HepG2 (cell line): ENCODE measurements at regions not wholly inside any gene's neighbourhood (a gene's known extent, or its start where the extent isn't known, plus 50 kb on each side); places are given as distances from the start of the nearest gene placed in this dataset.

Experiments used
- ATAC-seq: fragments of 200-7000 bp; cut with Tn5 transposase; 3 replicates; pipeline ENCODE4 v1.9.1; 2020; ENCODE audit warnings: mild to moderate bottlenecking, moderate library complexity
- BruUV-seq: library from RNA; stranded (reverse); fragments of 400-500 nt; replicated peaks from 2 replicates; lab custom pipeline; 2021; lab: Mats Ljungman, UMichigan
- CTCF ChIA-PET: fragments of 300-600 bp; formaldehyde crosslinking; extraction: SDS; loops from one replicate; lab custom pipeline; 2021; ENCODE audit warnings: low total read pairs, inconsistent platforms, low intra/inter-chr PET ratio; lab: Yijun Ruan, JAX
- POLR2A ChIA-PET: fragments of 350-600 bp; sonication (Branson Sonifier 250); formaldehyde crosslinking; loops from one replicate; lab custom pipeline; 2020; ENCODE audit warnings: antibody characterized with exemption, inconsistent platforms; lab: Yijun Ruan, JAX
- DNase-seq: peaks from one replicate; pipeline ENCODE4 v3.0.0-alpha.2; 2015; ENCODE audit warnings: low spot score
- FAIRE-seq: peaks from 3 replicates; lab custom pipeline; 2011; peaks lifted over from hg19 to GRCh38; lab: Jason Lieb, UNC
- H2AFZ ChIP-seq: one replicate; pipeline ENCODE4 v1.6.1; 2011; ENCODE audit warnings: low read length, inconsistent platforms
- H3K27ac ChIP-seq: fragments of 300-600 bp; 3 replicates; pipeline ENCODE4 v1.8.0; 2011; ENCODE audit warnings: mixed run types, mild to moderate bottlenecking, mixed read lengths, low read length, inconsistent platforms; ENCODE audit not compliant: insufficient read depth; ENCODE audit errors: extremely low read length
- H3K27me3 ChIP-seq, 2 experiments: fragments of 200-600 bp in 1 of 2; 2 replicates in 1 of 2; 3 replicates in 1 of 2; pipeline versions ENCODE4 v1.6.0 to v1.8.0; 2011; ENCODE audit warnings: low read length in 2 of 2, mild to moderate bottlenecking in 2 of 2, moderate library complexity in 2 of 2, inconsistent platforms in 1 of 2; ENCODE audit not compliant: insufficient read depth in 2 of 2, control insufficient read depth in 1 of 2
- H3K36me3 ChIP-seq, 2 experiments: fragments of 200-600 bp in 1 of 2; replicated peaks in 1 of 2; 2 replicates in 1 of 2; 3 replicates in 1 of 2; pipeline versions ENCODE4 v1.5.1 to v1.8.0; 2011; ENCODE audit warnings: low read length in 2 of 2, inconsistent platforms in 1 of 2; ENCODE audit not compliant: insufficient read depth in 2 of 2, control insufficient read depth in 1 of 2
- H3K4me1 ChIP-seq: 2 replicates; pipeline ENCODE4 v1.5.1; 2012; ENCODE audit warnings: low read length, inconsistent platforms; ENCODE audit not compliant: insufficient read depth
- H3K4me2 ChIP-seq: 2 replicates; pipeline ENCODE4 v1.6.0; 2011; ENCODE audit warnings: low read depth, low read length, inconsistent platforms
- H3K4me3 ChIP-seq, 3 experiments: fragments of 200-600 bp in 1 of 3; sonication (generic), shearing (Covaris generic) in 1 of 3; replicated peaks in 1 of 3; 2 replicates each; pipeline ENCODE4 v1.5.1; 2011 to 2016; ENCODE audit warnings: low read length in 3 of 3, inconsistent platforms in 2 of 3, low read depth in 2 of 3, mild to moderate bottlenecking in 2 of 3, control low read depth in 1 of 3, mixed read lengths in 1 of 3; ENCODE audit not compliant: insufficient read depth in 1 of 3
- H3K79me2 ChIP-seq: one replicate; pipeline ENCODE4 v1.6.1; 2011; ENCODE audit warnings: low read length, inconsistent platforms; ENCODE audit not compliant: insufficient read depth
- H3K9ac ChIP-seq: 2 replicates; pipeline ENCODE4 v1.6.0; 2011; ENCODE audit warnings: mild to moderate bottlenecking, low read depth, low read length, inconsistent platforms; ENCODE audit not compliant: insufficient read depth
- H3K9me3 ChIP-seq: 2 replicates; pipeline ENCODE4 v1.5.1; 2012; ENCODE audit warnings: mild to moderate bottlenecking, low read length
- H4K20me1 ChIP-seq: 2 replicates; pipeline ENCODE4 v1.6.0; 2011; ENCODE audit warnings: inconsistent platforms, mild to moderate bottlenecking, low read length, moderate library complexity; ENCODE audit not compliant: insufficient read depth
- HNF4A ChIP-seq: sonication (generic); formaldehyde crosslinking; IDR thresholded peaks from 2 replicates; pipeline ENCODE4 v1.4.0; 2020; ENCODE audit warnings: missing genetic modification reagents
- IKZF1 ChIP-seq: fragments of 450-650 bp; IDR thresholded peaks from 2 replicates; pipeline ENCODE4 v1.7.1; 2016
- RORA ChIP-seq: sonication (generic); formaldehyde crosslinking; IDR thresholded peaks from 2 replicates; pipeline ENCODE4 v1.5.0; 2020; ENCODE audit warnings: mild to moderate bottlenecking, missing genetic modification reagents, moderate library complexity
- SAFB2 ChIP-seq: sonication (generic); formaldehyde crosslinking; IDR thresholded peaks from 2 replicates; pipeline ENCODE4 v1.5.1; 2020; ENCODE audit warnings: missing genetic modification reagents, low read depth, mild to moderate bottlenecking, borderline replicate concordance
- SKI ChIP-seq: fragments of 450-650 bp; IDR thresholded peaks from one replicate; pipeline ENCODE4 v1.6.1; 2018; ENCODE audit warnings: mild to moderate bottlenecking; ENCODE audit not compliant: partially characterized antibody
- SMAD3 ChIP-seq: sonication (generic); formaldehyde crosslinking; IDR thresholded peaks from 2 replicates; pipeline ENCODE4 v1.4.0; 2020; ENCODE audit warnings: missing genetic modification reagents
- SRSF4 ChIP-seq: fragments of 200-400 bp; formaldehyde crosslinking; IDR thresholded peaks from one replicate; pipeline ENCODE4 v1.6.1; 2018; ENCODE audit warnings: mild to moderate bottlenecking, low read depth, low read length, moderate library complexity; ENCODE audit not compliant: poor library complexity, severe bottlenecking
- SSRP1 ChIP-seq: IDR thresholded peaks from 2 replicates; pipeline ENCODE4 v1.6.1; 2016; ENCODE audit warnings: control low read depth
- TEAD2 ChIP-seq: sonication (generic); formaldehyde crosslinking; IDR thresholded peaks from 2 replicates; pipeline ENCODE4 v1.9.0; 2021; ENCODE audit warnings: missing genetic modification reagents
- THYN1 ChIP-seq: sonication (generic); formaldehyde crosslinking; IDR thresholded peaks from 2 replicates; pipeline ENCODE4 v1.8.1; 2023; ENCODE audit warnings: low read depth, mild to moderate bottlenecking, moderate library complexity, missing genetic modification reagents, borderline replicate concordance
- ZNF317 ChIP-seq: sonication (generic); formaldehyde crosslinking; IDR thresholded peaks from 2 replicates; pipeline ENCODE4 v1.5.0; 2020; ENCODE audit warnings: mild to moderate bottlenecking, missing genetic modification reagents
- ZNF605 ChIP-seq: sonication (generic); formaldehyde crosslinking; IDR thresholded peaks from 2 replicates; pipeline ENCODE4 v1.8.0; 2022; ENCODE audit warnings: mild to moderate bottlenecking, missing genetic modification reagents
- WGBS: methylation state at CpG from one replicate; pipeline ENCODE4 v1.1.6; 2017; ENCODE audit warnings: low lambda C conversion rate; 5-methylcytosine and 5-hydroxymethylcytosine counted together
- in situ Hi-C: cut with HindIII; loops from 2 replicates; pipeline ENCODE4 v1.10.0; 2017; ENCODE audit warnings: low pct_unique_long_range_greater_than_20kb; ENCODE audit not compliant: extremely low pct_ligation_motif_present
- intact Hi-C: fragments of 100-400 bp; cut with micrococcal nuclease; formaldehyde crosslinking; loops from one replicate; pipeline ENCODE4 v1.10.0; 2022; ENCODE audit not compliant: unreplicated experiment
- TF ChIP-seq, protein P1 (sequence below): IDR thresholded peaks from 2 replicates; pipeline ENCODE4 v1.6.1; 2012; ENCODE audit warnings: inconsistent platforms
- TF ChIP-seq, protein P2 (sequence below): sonication (generic); formaldehyde crosslinking; IDR thresholded peaks from 2 replicates; pipeline ENCODE4 v1.4.0; 2020; ENCODE audit warnings: mild to moderate bottlenecking, missing genetic modification reagents, borderline replicate concordance
- TF ChIP-seq, protein P3 (sequence below): sonication (generic); formaldehyde crosslinking; conservative IDR thresholded peaks from 2 replicates; pipeline ENCODE4 v1.8.0; 2022; ENCODE audit warnings: missing genetic modification reagents
- TF ChIP-seq, protein P4 (sequence below): sonication (generic); formaldehyde crosslinking; IDR thresholded peaks from 2 replicates; pipeline ENCODE4 v1.8.0; 2022; ENCODE audit warnings: mild to moderate bottlenecking, missing genetic modification reagents, borderline replicate concordance

- ChIA-PET CTCF (no interaction called here), POLR2A (no interaction called here)
- FAIRE-seq, result no peak
- in situ Hi-C loops (no loop called here), intact Hi-C loops (no loop called here)
- no peak for ATAC-seq
- Histone ChIP-seq H3K79me2 (no peaks in the 10 kb centered on the region), H3K4me3 (no peak overlapping the region), H3K9me3 (no peaks in the 10 kb centered on the region), H3K27me3 (no peaks in the 10 kb centered on the region; a peak in 1 of 5 replicates), H3K36me3 (no peaks in the 10 kb centered on the region), H4K20me1 (no peaks in the 10 kb centered on the region), H2AFZ (no peak overlapping the region), H3K4me1 (no peaks in the 10 kb centered on the region), H3K9ac (no peak overlapping the region), H3K27ac (no peak overlapping the region), H3K4me2 (no peak overlapping the region)
- BruUV-seq, result no TSS peak
- no peak for DNase-seq
- WGBS, result 24% methylated on average over 5 of the region's 5 CpGs
- no peak for TF ChIP-seq HNF4A (CRISPR knock-in tag)
- no peak for TF ChIP-seq THYN1
- TF ChIP-seq, protein P1, sequence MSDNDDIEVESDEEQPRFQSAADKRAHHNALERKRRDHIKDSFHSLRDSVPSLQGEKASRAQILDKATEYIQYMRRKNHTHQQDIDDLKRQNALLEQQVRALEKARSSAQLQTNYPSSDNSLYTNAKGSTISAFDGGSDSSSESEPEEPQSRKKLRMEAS, result no peak
- TF ChIP-seq, protein P2, sequence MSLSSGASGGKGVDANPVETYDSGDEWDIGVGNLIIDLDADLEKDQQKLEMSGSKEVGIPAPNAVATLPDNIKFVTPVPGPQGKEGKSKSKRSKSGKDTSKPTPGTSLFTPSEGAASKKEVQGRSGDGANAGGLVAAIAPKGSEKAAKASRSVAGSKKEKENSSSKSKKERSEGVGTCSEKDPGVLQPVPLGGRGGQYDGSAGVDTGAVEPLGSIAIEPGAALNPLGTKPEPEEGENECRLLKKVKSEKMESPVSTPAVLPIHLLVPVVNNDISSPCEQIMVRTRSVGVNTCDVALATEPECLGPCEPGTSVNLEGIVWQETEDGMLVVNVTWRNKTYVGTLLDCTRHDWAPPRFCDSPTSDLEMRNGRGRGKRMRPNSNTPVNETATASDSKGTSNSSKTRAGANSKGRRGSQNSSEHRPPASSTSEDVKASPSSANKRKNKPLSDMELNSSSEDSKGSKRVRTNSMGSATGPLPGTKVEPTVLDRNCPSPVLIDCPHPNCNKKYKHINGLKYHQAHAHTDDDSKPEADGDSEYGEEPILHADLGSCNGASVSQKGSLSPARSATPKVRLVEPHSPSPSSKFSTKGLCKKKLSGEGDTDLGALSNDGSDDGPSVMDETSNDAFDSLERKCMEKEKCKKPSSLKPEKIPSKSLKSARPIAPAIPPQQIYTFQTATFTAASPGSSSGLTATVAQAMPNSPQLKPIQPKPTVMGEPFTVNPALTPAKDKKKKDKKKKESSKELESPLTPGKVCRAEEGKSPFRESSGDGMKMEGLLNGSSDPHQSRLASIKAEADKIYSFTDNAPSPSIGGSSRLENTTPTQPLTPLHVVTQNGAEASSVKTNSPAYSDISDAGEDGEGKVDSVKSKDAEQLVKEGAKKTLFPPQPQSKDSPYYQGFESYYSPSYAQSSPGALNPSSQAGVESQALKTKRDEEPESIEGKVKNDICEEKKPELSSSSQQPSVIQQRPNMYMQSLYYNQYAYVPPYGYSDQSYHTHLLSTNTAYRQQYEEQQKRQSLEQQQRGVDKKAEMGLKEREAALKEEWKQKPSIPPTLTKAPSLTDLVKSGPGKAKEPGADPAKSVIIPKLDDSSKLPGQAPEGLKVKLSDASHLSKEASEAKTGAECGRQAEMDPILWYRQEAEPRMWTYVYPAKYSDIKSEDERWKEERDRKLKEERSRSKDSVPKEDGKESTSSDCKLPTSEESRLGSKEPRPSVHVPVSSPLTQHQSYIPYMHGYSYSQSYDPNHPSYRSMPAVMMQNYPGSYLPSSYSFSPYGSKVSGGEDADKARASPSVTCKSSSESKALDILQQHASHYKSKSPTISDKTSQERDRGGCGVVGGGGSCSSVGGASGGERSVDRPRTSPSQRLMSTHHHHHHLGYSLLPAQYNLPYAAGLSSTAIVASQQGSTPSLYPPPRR (CRISPR knock-in tag), result no peak
- TF ChIP-seq, protein P3, sequence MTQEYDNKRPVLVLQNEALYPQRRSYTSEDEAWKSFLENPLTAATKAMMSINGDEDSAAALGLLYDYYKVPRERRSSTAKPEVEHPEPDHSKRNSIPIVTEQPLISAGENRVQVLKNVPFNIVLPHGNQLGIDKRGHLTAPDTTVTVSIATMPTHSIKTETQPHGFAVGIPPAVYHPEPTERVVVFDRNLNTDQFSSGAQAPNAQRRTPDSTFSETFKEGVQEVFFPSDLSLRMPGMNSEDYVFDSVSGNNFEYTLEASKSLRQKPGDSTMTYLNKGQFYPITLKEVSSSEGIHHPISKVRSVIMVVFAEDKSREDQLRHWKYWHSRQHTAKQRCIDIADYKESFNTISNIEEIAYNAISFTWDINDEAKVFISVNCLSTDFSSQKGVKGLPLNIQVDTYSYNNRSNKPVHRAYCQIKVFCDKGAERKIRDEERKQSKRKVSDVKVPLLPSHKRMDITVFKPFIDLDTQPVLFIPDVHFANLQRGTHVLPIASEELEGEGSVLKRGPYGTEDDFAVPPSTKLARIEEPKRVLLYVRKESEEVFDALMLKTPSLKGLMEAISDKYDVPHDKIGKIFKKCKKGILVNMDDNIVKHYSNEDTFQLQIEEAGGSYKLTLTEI (CRISPR knock-in tag), result no peak
- TF ChIP-seq IKZF1, result no peak
- TF ChIP-seq RORA, result no peak
- no peak for TF ChIP-seq SSRP1
- TF ChIP-seq SRSF4, result no peak
- TF ChIP-seq ZNF605 (CRISPR knock-in tag), result no peak
- TF ChIP-seq SAFB2 (CRISPR knock-in tag), result no peak
- TF ChIP-seq, protein P4, sequence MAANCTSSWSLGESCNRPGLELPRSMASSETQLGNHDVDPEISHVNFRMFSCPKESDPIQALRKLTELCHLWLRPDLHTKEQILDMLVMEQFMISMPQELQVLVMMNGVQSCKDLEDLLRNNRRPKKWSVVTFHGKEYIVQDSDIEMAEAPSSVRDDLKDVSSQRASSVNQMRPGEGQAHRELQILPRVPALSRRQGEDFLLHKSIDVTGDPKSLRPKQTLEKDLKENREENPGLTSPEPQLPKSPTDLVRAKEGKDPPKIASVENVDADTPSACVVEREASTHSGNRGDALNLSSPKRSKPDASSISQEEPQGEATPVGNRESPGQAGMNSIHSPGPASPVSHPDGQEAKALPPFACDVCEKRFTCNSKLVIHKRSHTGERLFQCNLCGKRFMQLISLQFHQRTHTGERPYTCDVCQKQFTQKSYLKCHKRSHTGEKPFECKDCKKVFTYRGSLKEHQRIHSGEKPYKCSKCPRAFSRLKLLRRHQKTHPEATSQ (CRISPR knock-in tag), result no peak
- no peak for TF ChIP-seq ZNF317 (CRISPR knock-in tag)
- TF ChIP-seq TEAD2, result no peak
- TF ChIP-seq SMAD3 (CRISPR knock-in tag), result no peak
- no peak for TF ChIP-seq SKI
These were observed 649.7 kb downstream of the METTL15 start for GRCh38 chr11:28757725-28758515.
